ENCODE measurements at regions not wholly inside any gene's neighbourhood (a gene's known extent, or its start where the extent isn't known, plus 50 kb on each side); places are given as distances from the start of the nearest gene placed in this dataset.

- no peak for TF ChIP-seq CTCF (IDR thresholded peaks at IDR 0.05; ENCODE audit: insufficient read depth, low read length)
- no peak for DNase-seq (ENCODE audit: low read depth)
These were observed 51.9 kb upstream of the NMUR2 start for GRCh38 chr5:152456815-152457443.

DNA sequence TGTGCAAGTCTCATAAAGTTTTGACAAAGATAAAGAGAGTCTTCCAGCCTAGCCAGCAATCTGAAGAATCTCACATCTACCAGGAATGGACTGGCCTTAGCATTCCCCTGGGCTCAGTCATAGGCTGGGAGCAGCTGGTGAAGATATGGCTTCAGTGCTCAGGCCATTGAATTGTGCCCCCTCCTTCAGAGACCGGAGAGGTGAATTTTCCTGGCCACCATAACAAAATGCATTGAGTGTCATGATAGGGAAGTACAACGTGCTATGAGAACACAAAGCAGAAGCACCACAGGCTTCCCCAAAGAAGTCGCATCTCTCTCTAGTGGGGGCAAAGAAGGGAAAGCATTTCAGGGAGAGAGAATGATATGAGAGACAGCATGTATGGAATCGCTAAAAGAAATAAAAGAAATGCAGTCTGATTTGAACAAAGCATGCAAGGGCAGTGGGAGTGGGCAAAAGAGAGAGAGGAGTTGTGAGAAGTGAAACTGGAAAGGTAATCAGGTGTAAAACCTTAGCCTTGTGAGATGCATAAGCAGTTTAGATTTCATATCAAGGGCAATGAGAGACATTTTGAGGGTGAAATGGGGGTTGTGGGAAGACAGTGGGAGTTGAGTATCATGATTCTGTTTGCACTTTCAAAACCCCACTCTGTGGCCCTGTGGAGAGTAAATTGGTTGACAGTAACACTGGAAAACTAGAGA, 57.1 kb upstream of the NMUR2 start:
- H3K4me3 ChIP-seq (ENCODE audit: low read depth, low read length), result no peak overlapping the region
- no peak for DNase-seq (ENCODE audit: low read depth)
- no peak for TF ChIP-seq CTCF (IDR thresholded peaks at IDR 0.05; ENCODE audit: insufficient read depth, low read length)

More at GRCh38 chr5:152456815-152457443, 51.9 kb upstream of the NMUR2 start:
- H3K4me3 ChIP-seq (ENCODE audit: low read depth, low read length), result no peak overlapping the region

- no peak overlapping the region for H3K4me3 ChIP-seq (ENCODE audit: low read depth, low read length)
- no peak for DNase-seq (ENCODE audit: low read depth)
- TF ChIP-seq CTCF (IDR thresholded peaks at IDR 0.05; ENCODE audit: insufficient read depth, low read length), result no peak
These were observed 59.0 kb upstream of the NMUR2 start for GRCh38 chr5:152464048-152464447.

DNA sequence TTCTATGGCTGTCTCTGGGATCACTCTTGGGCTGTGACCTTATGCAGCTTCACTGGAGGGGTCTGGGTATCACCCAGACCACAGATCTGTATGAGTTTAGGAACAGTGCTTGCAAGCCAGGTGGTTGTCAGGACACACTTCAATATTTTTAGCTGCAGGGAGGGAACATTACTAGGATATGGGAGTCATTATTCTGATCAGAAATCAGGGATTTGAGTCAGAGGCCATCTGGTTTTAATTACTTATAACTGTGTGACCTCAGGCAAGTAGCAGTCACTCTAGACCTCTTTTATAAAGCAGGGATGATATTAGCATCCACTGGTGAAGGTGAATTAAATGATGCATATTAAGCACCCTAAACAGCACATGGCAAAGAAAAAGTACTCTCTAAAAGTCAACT, 60.1 kb upstream of the NMUR2 start:
- no peak overlapping the region for H3K4me3 ChIP-seq (ENCODE audit: low read depth, low read length)
- no peak for TF ChIP-seq CTCF (IDR thresholded peaks at IDR 0.05; ENCODE audit: insufficient read depth, low read length)
- DNase-seq (ENCODE audit: low read depth), result no peak

DNA sequence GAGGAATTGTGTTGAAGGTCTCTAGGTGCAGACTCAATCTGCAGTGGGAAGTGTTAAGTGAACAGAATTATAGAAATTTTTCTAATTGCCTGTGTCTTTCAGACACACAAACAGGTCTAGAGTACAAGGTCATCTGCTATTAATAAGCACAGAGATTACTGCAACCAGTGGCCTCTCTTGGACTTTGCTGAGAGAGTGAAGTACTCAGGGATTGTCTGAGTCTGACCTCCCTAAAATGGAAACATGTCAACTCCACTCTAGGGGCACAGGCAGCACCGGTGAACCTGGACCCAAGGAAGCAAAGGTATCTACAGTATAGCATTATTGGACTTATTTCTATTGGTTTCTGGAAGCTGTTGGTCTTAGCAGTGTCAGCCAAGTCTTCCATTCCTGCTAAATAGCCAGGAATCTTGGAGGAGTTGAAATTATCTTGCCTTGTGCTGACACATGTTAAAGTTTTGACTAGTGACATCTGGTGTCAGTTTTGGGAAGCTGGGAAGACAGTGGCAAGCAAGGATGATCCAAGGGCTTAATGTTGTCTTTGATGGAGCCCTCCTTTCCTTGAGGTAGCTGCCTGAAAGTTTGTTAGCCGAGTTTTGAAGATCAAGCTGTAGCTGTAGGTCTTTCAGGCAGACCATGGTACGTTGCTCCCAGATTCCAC, 61.1 kb upstream of the NMUR2 start:
- DNase-seq (ENCODE audit: low read depth), result no peak
- no peak for TF ChIP-seq CTCF (IDR thresholded peaks at IDR 0.05; ENCODE audit: insufficient read depth, low read length)
- no peak overlapping the region for H3K4me3 ChIP-seq (ENCODE audit: low read depth, low read length)

GRCh38 chr5:152470167-152470566, 65.1 kb upstream of the NMUR2 start:
- H3K4me3 ChIP-seq (ENCODE audit: low read depth, low read length), result no peak overlapping the region
- DNase-seq (ENCODE audit: low read depth), result no peak
- TF ChIP-seq CTCF (IDR thresholded peaks at IDR 0.05; ENCODE audit: insufficient read depth, low read length), result no peak
